GM12892 (cell line): ENCODE measurements at regions not wholly inside any gene's neighbourhood (a gene's known extent, or its start where the extent isn't known, plus 50 kb on each side); places are given as distances from the start of the nearest gene placed in this dataset.

Experiments
- POLR2A ChIP-seq: IDR thresholded peaks from 2 replicates; pipeline ENCODE4 v1.6.1; 2011; ENCODE audit warnings: low read depth, low read length, control low read depth
- POLR2AphosphoS5 ChIP-seq: IDR thresholded peaks from 2 replicates; pipeline ENCODE4 v1.6.1; 2011; ENCODE audit warnings: low read depth, low read length, control low read depth

- no peak for TF ChIP-seq POLR2A
- TF ChIP-seq POLR2AphosphoS5 = no peak
These were observed 66.8 kb downstream of the TSPAN17 start for GRCh38 chr5:176714067-176714466.
